ENCODE measurements at regions not wholly inside any gene's neighbourhood (a gene's known extent, or its start where the extent isn't known, plus 50 kb on each side); places are given as distances from the start of the nearest gene placed in this dataset.
"Not testable (repeated sequence)": the region's sequence is repeated elsewhere in the genome, so short reads cannot be mapped to it uniquely, and the experiment has no call there.

- Mint-ChIP-seq H3K4me3 (no peak overlapping the region), H3K9me3 (ENCODE audit: low read depth) (peaks cover 7% of the 10 kb centered on the region), H3K4me1 (no peaks in the 10 kb centered on the region), H3K36me3 (no peaks in the 10 kb centered on the region), H3K27me3 (no peaks in the 10 kb centered on the region), H3K27ac (no peak overlapping the region)
- DNase-seq = no peak
- CTCF ChIA-PET = no interaction called here
- no peak for ATAC-seq
Observed at GRCh38 chr2:52036024-52036423, 1004.1 kb upstream of the NRXN1 start.

- Mint-ChIP-seq H3K36me3 (no peaks in the 10 kb centered on the region), H3K9me3 (ENCODE audit: low read depth) (peaks cover 10% of the 10 kb centered on the region), H3K4me1 (no peaks in the 10 kb centered on the region), H3K4me3 (no peak overlapping the region), H3K27ac (no peak overlapping the region), H3K27me3 (no peaks in the 10 kb centered on the region)
- DNase-seq (no peak), ATAC-seq (no peak)
- CTCF ChIA-PET = no interaction called here
Observed at GRCh38 chr2:52035391-52035790, 1003.5 kb upstream of the NRXN1 start.

GRCh38 chr2:52034706-52035105, 1002.8 kb upstream of the NRXN1 start:
- Mint-ChIP-seq H3K27me3 (no peaks in the 10 kb centered on the region), H3K4me1 (no peaks in the 10 kb centered on the region), H3K27ac (no peak overlapping the region), H3K9me3 (ENCODE audit: low read depth) (peaks cover 10% of the 10 kb centered on the region), H3K4me3 (no peak overlapping the region), H3K36me3 (no peaks in the 10 kb centered on the region)
- DNase-seq = no peak
- ATAC-seq = no peak
- CTCF ChIA-PET = no interaction called here

GRCh38 chr2:52022006-52022405, 990.1 kb upstream of the NRXN1 start:
- no peak for ATAC-seq
- H3K27ac Mint-ChIP-seq = no peak overlapping the region
- no peak overlapping the region for H3K4me3 Mint-ChIP-seq
- H3K9me3 Mint-ChIP-seq (ENCODE audit: low read depth) = peaks cover 30% of the 10 kb centered on the region
- no peaks in the 10 kb centered on the region for H3K36me3 Mint-ChIP-seq
- H3K27me3 Mint-ChIP-seq = no peaks in the 10 kb centered on the region
- CTCF ChIA-PET = no interaction called here
- no peak for DNase-seq
- no peaks in the 10 kb centered on the region for H3K4me1 Mint-ChIP-seq

- CTCF ChIA-PET = no interaction called here
- no peak for ATAC-seq
- H3K4me3 Mint-ChIP-seq = no peak overlapping the region
- no peaks in the 10 kb centered on the region for H3K36me3 Mint-ChIP-seq
- no peaks in the 10 kb centered on the region for H3K4me1 Mint-ChIP-seq
- H3K27me3 Mint-ChIP-seq = no peaks in the 10 kb centered on the region
- H3K27ac Mint-ChIP-seq = no peak overlapping the region
- H3K9me3 Mint-ChIP-seq (ENCODE audit: low read depth) = peaks cover 25% of the 10 kb centered on the region
- no peak for DNase-seq
Observed at GRCh38 chr2:52017646-52018235, 985.8 kb upstream of the NRXN1 start.

GRCh38 chr2:52006821-52007366, 975.0 kb upstream of the NRXN1 start:
- H3K9me3 Mint-ChIP-seq (ENCODE audit: low read depth) = peaks cover 15% of the 10 kb centered on the region
- H3K36me3 Mint-ChIP-seq, H3K27me3 Mint-ChIP-seq, CTCF ChIA-PET, ATAC-seq, H3K4me3 Mint-ChIP-seq, DNase-seq, H3K27ac Mint-ChIP-seq, H3K4me1 Mint-ChIP-seq: not testable (repeated sequence)

GRCh38 chr2:52000151-52000855, 968.4 kb upstream of the NRXN1 start:
- no peak for DNase-seq
- CTCF ChIA-PET = no interaction called here
- Mint-ChIP-seq H3K27ac (no peak overlapping the region), H3K36me3 (no peaks in the 10 kb centered on the region), H3K27me3 (no peaks in the 10 kb centered on the region), H3K4me1 (no peaks in the 10 kb centered on the region), H3K9me3 (ENCODE audit: low read depth) (peaks cover 13% of the 10 kb centered on the region), H3K4me3 (no peak overlapping the region)
- no peak for ATAC-seq

GRCh38 chr2:51998890-51999289, 967.0 kb upstream of the NRXN1 start:
- Mint-ChIP-seq H3K27ac (no peak overlapping the region), H3K4me1 (no peaks in the 10 kb centered on the region), H3K4me3 (no peak overlapping the region), H3K27me3 (no peaks in the 10 kb centered on the region), H3K36me3 (no peaks in the 10 kb centered on the region), H3K9me3 (ENCODE audit: low read depth) (peaks cover 15% of the 10 kb centered on the region)
- CTCF ChIA-PET = no interaction called here
- ATAC-seq = no peak
- no peak for DNase-seq

GRCh38 chr2:51997571-51997970, 965.6 kb upstream of the NRXN1 start:
- ATAC-seq (no peak), DNase-seq (no peak)
- H3K27ac Mint-ChIP-seq = no peak overlapping the region
- CTCF ChIA-PET = no interaction called here
- no peaks in the 10 kb centered on the region for H3K36me3 Mint-ChIP-seq
- no peak overlapping the region for H3K4me3 Mint-ChIP-seq
- H3K9me3 Mint-ChIP-seq (ENCODE audit: low read depth) = peaks cover 20% of the 10 kb centered on the region
- no peaks in the 10 kb centered on the region for H3K27me3 Mint-ChIP-seq
- H3K4me1 Mint-ChIP-seq = no peaks in the 10 kb centered on the region

GRCh38 chr2:51995293-51995692, 963.4 kb upstream of the NRXN1 start:
- no peaks in the 10 kb centered on the region for H3K27me3 Mint-ChIP-seq
- CTCF ChIA-PET = no interaction called here
- H3K9me3 Mint-ChIP-seq (ENCODE audit: low read depth) = peaks cover 17% of the 10 kb centered on the region
- no peaks in the 10 kb centered on the region for H3K36me3 Mint-ChIP-seq
- H3K4me1 Mint-ChIP-seq = no peaks in the 10 kb centered on the region
- no peak for ATAC-seq
- no peak overlapping the region for H3K27ac Mint-ChIP-seq
- no peak overlapping the region for H3K4me3 Mint-ChIP-seq
- DNase-seq = no peak

- H3K36me3 Mint-ChIP-seq = no peaks in the 10 kb centered on the region
- H3K4me3 Mint-ChIP-seq = no peak overlapping the region
- DNase-seq (no peak), ATAC-seq (no peak)
- no peak overlapping the region for H3K27ac Mint-ChIP-seq
- no peaks in the 10 kb centered on the region for H3K4me1 Mint-ChIP-seq
- H3K27me3 Mint-ChIP-seq = no peaks in the 10 kb centered on the region
- peaks cover 15% of the 10 kb centered on the region for H3K9me3 Mint-ChIP-seq (ENCODE audit: low read depth)
- CTCF ChIA-PET = no interaction called here
Observed at GRCh38 chr2:51994123-51994763, 962.3 kb upstream of the NRXN1 start.

GRCh38 chr2:51990684-51991083, 958.8 kb upstream of the NRXN1 start:
- CTCF ChIA-PET = no interaction called here
- H3K4me1 Mint-ChIP-seq = no peaks in the 10 kb centered on the region
- H3K36me3 Mint-ChIP-seq = no peaks in the 10 kb centered on the region
- no peak for DNase-seq
- no peak for ATAC-seq
- H3K9me3 Mint-ChIP-seq (ENCODE audit: low read depth) = peaks cover 10% of the 10 kb centered on the region
- H3K27me3 Mint-ChIP-seq = no peaks in the 10 kb centered on the region
- H3K4me3 Mint-ChIP-seq = no peak overlapping the region
- H3K27ac Mint-ChIP-seq = no peak overlapping the region

- ATAC-seq (no peak), DNase-seq (no peak)
- CTCF ChIA-PET = no interaction called here
- no peaks in the 10 kb centered on the region for H3K36me3 Mint-ChIP-seq
- no peak overlapping the region for H3K4me3 Mint-ChIP-seq
- no peaks in the 10 kb centered on the region for H3K27me3 Mint-ChIP-seq
- no peaks in the 10 kb centered on the region for H3K4me1 Mint-ChIP-seq
- no peak overlapping the region for H3K27ac Mint-ChIP-seq
- peaks cover 7% of the 10 kb centered on the region for H3K9me3 Mint-ChIP-seq (ENCODE audit: low read depth)
Observed at GRCh38 chr2:51986101-51986500, 954.2 kb upstream of the NRXN1 start.

GRCh38 chr2:51981783-51982182, 949.9 kb upstream of the NRXN1 start:
- no peak overlapping the region for H3K4me3 Mint-ChIP-seq
- H3K9me3 Mint-ChIP-seq (ENCODE audit: low read depth) = peaks cover 14% of the 10 kb centered on the region
- CTCF ChIA-PET = no interaction called here
- ATAC-seq = no peak
- DNase-seq = no peak
- no peaks in the 10 kb centered on the region for H3K27me3 Mint-ChIP-seq
- no peaks in the 10 kb centered on the region for H3K4me1 Mint-ChIP-seq
- no peaks in the 10 kb centered on the region for H3K36me3 Mint-ChIP-seq
- no peak overlapping the region for H3K27ac Mint-ChIP-seq
